NAMALWA (cell line): ENCODE measurements at regions not wholly inside any gene's neighbourhood (a gene's known extent, or its start where the extent isn't known, plus 50 kb on each side); places are given as distances from the start of the nearest gene placed in this dataset.

Source experiments
- DNase-seq: peaks from one replicate; pipeline ENCODE4 v3.0.0-alpha.2; 2015; ENCODE audit warnings: low spot score

DNA sequence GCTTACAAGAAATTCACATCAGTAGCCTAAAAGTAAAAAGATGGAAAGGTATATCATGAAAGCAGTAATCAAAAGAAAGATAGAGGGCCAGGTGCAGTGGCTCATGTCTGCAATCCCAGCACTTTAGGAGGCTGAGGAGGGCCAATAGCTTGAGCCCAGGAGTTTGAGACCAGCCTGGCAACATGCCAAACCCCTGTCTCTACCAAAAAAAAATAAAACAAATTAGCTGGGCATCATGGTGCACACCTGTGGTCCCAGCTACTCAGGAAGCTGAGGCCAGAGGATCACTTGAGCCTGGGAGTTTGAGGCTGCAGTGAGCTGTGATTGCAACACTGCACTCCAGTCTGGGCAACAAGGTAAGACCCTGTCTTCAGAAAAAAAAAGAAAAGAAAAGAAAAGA, 55.5 kb downstream of the GSPT2 start:
- DNase-seq, result peak; percentile 27

DNA sequence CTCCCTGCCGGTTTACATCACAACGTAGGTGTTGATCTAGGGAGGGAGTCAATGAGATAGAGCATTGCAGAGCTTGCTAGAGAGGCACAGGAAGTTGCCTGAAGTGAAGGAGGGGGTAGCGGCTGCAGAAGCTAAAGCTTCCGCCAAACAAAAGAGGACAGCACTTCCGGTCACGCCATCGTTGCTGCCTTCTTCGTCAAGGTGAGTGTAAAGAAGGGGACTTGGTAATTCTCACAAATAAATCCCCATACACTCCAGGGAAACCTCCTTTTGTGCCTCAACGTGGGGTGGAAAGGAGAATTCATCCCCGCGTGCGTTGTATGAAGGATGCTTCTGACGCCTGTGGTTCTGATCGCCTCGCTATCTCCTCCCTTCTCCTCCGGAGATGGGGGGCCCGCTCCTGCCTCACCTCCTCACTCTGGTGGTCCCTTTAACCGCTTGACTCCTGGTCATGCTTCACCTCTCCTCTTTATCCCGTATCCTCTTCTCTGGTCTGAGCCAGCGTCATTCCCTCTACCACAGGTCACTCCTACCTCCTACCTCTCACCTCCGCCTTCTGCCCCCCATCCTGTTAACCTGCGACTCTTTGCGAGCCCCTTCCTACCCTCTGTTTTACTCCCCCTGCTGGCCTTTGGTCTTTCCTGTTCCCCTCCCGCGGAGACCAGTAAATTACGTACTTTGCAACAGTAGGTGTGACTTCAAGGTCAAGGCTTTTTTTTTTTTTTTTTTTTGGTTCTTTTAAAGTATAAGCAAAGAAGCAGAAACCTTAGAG, 59.9 kb downstream of the GSPT2 start:
- DNase-seq, result peak; percentile 85

DNA sequence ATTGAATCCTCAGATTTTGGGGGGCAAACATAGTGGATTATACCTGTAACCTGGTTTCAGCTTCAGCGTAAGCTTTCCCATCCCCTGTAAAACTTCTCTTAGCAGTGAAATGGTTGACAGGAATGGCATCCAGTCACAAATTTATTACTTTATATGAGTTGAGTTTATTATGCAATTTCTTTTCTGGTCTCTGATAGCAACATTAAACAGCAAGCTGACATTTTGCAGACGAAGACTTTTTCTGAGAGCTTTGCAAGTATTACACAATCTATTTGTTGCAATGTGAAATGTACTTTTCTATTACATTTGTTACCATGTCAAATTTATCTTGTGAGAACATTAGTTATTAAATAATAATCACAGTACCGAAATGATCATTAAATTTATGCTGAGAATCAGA, 60.6 kb downstream of the GSPT2 start:
- no peak for DNase-seq

DNA sequence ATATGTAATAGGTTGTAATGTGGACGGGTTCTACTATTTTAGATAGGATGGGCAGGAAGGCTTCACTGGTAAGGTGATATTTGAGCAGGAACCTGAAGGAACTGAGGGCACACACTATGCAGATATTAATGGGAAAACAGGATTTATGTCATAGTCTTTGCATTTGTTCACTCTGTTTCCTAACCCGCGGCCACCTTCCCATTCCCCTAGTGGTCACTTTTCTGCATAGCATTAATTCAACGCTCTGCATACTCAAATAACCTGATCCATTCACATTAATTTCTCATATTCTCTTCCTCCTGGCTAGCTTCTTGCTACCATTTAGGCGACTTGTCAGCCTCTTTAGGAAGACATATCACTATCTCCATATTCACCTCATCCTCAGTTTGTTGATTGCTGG, 61.5 kb downstream of the GSPT2 start:
- DNase-seq, result peak; percentile 6

DNA sequence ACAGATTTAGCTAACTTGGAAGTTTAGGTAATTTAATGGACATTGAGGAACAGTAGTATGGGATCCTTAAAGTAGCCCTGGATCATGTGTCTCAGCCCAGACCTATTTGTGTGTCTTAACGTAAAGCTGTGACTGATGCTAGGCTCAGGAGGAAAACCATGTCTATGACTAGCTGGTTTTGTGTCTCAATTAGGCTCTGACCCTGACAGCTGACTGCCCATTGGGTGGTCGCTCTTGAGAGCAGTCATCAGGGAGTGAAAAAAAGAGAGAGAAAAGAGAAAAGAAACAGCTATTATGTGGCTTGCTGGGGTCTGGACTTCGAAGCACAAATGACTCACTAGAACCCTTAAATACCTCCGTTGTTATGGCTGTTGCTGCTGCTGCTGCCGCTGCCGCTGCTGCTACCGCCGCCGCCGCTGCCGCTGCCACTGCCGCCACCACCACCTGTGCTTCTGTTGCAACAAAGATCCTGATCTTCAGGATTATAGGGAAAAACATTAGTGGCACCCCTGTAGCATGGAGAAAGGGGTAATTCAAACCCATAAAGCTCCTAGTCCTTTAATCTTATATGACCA, 70.7 kb downstream of the GSPT2 start:
- no peak for DNase-seq

DNA sequence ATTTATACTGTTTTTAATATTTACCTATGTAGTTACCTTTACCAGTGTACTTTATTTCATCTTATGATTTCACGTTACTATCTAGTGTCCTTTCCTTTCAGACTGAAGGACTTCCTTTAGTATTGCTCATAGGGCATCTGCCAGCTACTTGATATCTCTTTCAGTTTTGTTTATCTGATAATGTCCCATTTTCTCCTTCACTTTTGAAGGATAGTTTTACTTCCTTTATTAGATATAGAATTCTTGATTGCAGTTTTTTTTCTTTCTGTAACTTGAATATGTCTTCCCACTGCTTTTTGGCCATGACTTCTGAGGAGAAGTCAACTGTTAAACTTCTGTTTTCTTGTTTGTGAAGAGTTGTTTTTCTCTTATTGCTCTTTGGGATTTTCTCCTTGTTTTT, 69.4 kb upstream of the MAGED1 start:
- DNase-seq, result no peak

DNA sequence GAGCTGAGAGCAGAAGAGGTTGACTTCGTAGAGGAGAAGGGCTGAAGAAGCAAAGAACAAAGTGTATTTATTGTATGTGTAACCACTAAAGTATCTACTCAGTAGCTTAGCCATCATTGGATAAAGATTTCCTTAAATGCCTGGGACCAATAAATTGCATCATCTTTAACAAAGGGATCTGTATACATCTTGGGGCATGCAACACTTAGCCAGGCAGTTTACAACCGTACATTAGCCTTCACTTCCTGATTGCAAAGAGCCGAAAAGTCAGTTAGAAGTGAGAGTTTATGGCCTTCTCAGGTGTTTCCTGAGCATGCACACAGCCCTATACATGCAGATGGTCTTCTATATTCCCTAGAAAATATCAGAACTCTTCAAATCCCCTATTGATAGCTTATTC, 68.0 kb upstream of the MAGED1 start:
- no peak for DNase-seq

DNA sequence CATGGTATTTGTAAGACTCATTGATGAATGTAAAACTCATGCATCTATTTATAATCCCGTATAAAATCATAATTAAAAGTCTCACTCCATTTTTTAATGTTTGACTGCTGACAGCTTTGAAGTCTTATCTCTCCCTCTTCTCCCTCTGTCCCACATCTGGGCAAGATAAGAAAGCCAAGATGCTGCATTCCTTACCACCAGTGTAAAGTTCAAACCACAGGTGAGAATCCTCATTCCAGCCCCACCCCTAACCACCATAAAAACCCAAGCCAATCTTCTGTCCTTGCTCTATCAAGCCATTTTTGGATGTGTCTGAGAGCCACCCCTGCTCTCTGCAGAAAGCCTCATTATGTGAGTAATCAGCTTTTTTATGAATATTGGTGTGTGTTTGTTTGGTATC, 59.3 kb upstream of the MAGED1 start:
- DNase-seq, result no peak

DNA sequence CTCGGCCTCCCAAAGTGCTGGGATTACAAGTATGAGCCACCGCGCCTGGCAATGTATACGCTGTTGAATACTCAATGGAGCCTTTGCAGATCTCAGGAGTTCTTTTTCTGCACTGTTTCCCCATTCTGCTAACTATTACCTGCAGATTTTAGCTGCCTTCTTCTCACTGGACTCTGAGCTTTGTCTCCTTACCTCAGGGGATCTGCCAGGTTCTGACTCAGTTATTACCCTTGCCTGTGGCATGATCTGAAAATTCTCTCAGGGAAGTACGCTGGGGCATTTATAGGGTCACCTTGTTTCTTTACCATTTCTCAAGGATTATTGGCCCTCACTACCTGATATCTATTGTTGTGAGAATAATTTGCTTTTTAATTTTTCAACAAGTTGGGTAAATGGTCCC, 56.6 kb upstream of the MAGED1 start:
- DNase-seq, result no peak

DNA sequence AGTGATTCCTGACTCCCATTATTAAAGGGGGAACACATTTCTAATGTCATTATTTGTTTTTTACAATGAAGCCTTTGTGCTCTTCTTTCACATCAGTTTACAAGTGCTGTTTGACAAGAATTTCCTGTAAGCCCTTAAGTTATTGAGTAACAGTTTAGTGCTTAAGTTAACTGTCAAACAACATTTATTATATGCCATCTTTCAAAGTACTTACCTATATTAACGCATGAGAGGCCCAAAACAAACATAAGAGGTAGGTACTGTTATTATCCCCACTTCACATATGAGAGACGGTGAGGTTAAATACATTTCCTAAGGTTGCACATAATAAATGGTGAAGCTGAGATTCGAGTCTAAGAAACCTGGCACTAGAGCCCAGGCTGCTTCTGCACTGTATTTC, 56.0 kb upstream of the MAGED1 start:
- no peak for DNase-seq

DNA sequence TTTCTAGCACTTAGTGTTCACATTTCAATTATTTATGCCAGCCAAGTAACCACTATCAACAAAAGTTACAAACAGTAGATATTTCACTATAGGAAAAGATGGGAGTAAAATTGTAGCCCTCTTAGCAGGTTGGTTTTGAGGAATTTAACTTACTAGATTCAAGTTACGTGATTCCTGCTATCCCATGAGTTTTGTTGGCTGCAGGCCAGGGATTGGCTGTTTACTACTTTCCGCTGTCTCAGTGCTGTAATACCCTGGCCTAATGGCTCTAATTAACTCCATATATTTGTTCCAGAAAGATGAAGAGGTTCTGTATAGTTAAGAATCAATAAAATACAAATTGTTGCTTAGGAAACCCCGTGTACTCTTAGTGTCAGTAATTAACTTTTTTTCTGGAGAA, 55.5 kb upstream of the MAGED1 start:
- no peak for DNase-seq
